OCI-LY7 (cell line): ENCODE measurements at regions not wholly inside any gene's neighbourhood (a gene's known extent, or its start where the extent isn't known, plus 50 kb on each side); places are given as distances from the start of the nearest gene placed in this dataset.

ENCODE experiments used
- BruUV-seq: library from RNA; stranded (reverse); fragments of 400-500 nt; replicated peaks from 2 replicates; lab custom pipeline; 2021; lab: Mats Ljungman, UMichigan
- CTCF ChIA-PET: fragments of 300-600 bp; sonication (Branson Sonifier 250); formaldehyde crosslinking; loops from one replicate; lab custom pipeline; 2022; ENCODE audit warnings: antibody characterized with exemption; ENCODE audit not compliant: unreplicated experiment; lab: Charles Lee
- POLR2A ChIA-PET: fragments of 300-600 bp; sonication (Branson Sonifier 250); formaldehyde crosslinking; loops from one replicate; lab custom pipeline; 2022; ENCODE audit warnings: antibody characterized with exemption; lab: Charles Lee
- DNase-seq: peaks from one replicate; pipeline ENCODE4 v3.0.0-alpha.2; 2015; ENCODE audit warnings: low spot score
- H2AFZ ChIP-seq: fragments of 200-600 bp; sonication (generic), shearing (Covaris generic); 2 replicates; pipeline ENCODE4 v1.6.1; 2014; ENCODE audit warnings: mild to moderate bottlenecking, antibody characterized with exemption, low read length, moderate library complexity
- H3K27ac ChIP-seq: fragments of 200-600 bp; sonication (generic); 2 replicates; pipeline ENCODE4 v1.5.1; 2014; ENCODE audit warnings: mixed run types, low read depth, mild to moderate bottlenecking, moderate library complexity, low read length, inconsistent platforms; ENCODE audit not compliant: poor library complexity, severe bottlenecking
- H3K36me3 ChIP-seq: fragments of 200-600 bp; sonication (generic); 2 replicates; pipeline ENCODE4 v1.6.1; 2014; ENCODE audit warnings: mild to moderate bottlenecking, antibody characterized with exemption, low read length, moderate library complexity, mixed read lengths; ENCODE audit not compliant: insufficient read depth
- H3K4me1 ChIP-seq: fragments of 200-600 bp; sonication (generic); 2 replicates; pipeline ENCODE4 v1.5.1; 2014; ENCODE audit warnings: mild to moderate bottlenecking, low read length; ENCODE audit not compliant: insufficient read depth, poor library complexity, severe bottlenecking
- H3K4me2 ChIP-seq: fragments of 200-600 bp; sonication (generic); 2 replicates; pipeline ENCODE4 v1.6.1; 2014; ENCODE audit warnings: mild to moderate bottlenecking, low read length
- H3K4me3 ChIP-seq: fragments of 200-600 bp; sonication (generic); 2 replicates; pipeline ENCODE4 v1.5.1; 2014; ENCODE audit warnings: mild to moderate bottlenecking, low read depth, low read length; ENCODE audit not compliant: poor library complexity, severe bottlenecking
- H3K79me2 ChIP-seq: fragments of 200-600 bp; sonication (generic); 2 replicates; pipeline ENCODE4 v1.6.1; 2016; ENCODE audit warnings: low read depth, mild to moderate bottlenecking, low read length, moderate library complexity, mixed read lengths; ENCODE audit not compliant: insufficient read depth
- H3K9me2 ChIP-seq: fragments of 200-600 bp; sonication (generic); 2 replicates; pipeline ENCODE4 v1.6.1; 2016; ENCODE audit warnings: mild to moderate bottlenecking, low read length, mixed read lengths; ENCODE audit not compliant: insufficient read depth
- H3K9me3 ChIP-seq: fragments of 200-600 bp; sonication (generic); 2 replicates; pipeline ENCODE4 v1.6.1; 2014; ENCODE audit warnings: mild to moderate bottlenecking, mixed run types, low read length, mixed read lengths
- H4K20me1 ChIP-seq: fragments of 200-600 bp; sonication (generic); 2 replicates; pipeline ENCODE4 v1.6.1; 2014; ENCODE audit warnings: mild to moderate bottlenecking, antibody characterized with exemption, low read length, moderate library complexity, mixed read lengths; ENCODE audit not compliant: insufficient read depth
- CTCF ChIP-seq: fragments of 200-600 bp; sonication (generic); conservative IDR thresholded peaks from 2 replicates; pipeline ENCODE4 v1.5.1; 2014; ENCODE audit warnings: mild to moderate bottlenecking, antibody characterized with exemption, low read length, moderate library complexity, mixed read lengths
- EZH2phosphoT487 ChIP-seq: fragments of 200-600 bp; sonication (generic); IDR thresholded peaks from 2 replicates; pipeline ENCODE4 v1.6.1; 2018; ENCODE audit warnings: low read depth, borderline replicate concordance, mild to moderate bottlenecking, mixed run types, antibody characterized with exemption, low read length, moderate library complexity, mixed read lengths
- intact Hi-C: fragments of 100-400 bp; cut with micrococcal nuclease; formaldehyde crosslinking; loops from one replicate; pipeline ENCODE4 v1.10.0; 2022; ENCODE audit not compliant: unreplicated experiment

- no peak overlapping the region for H3K27ac ChIP-seq
- CTCF ChIA-PET = no interaction called here
- TF ChIP-seq CTCF = no peak
- TF ChIP-seq EZH2phosphoT487 = no peak
- H2AFZ ChIP-seq = no peak overlapping the region
- no peaks in the 10 kb centered on the region for H3K79me2 ChIP-seq
- H4K20me1 ChIP-seq = no peaks in the 10 kb centered on the region
- no peak overlapping the region for H3K4me2 ChIP-seq
- intact Hi-C loops = no loop called here
- no peaks in the 10 kb centered on the region for H3K4me1 ChIP-seq
- POLR2A ChIA-PET = no interaction called here
- no peak for DNase-seq
- no TSS peak for BruUV-seq
- no peaks in the 10 kb centered on the region for H3K9me2 ChIP-seq
- H3K9me3 ChIP-seq = no peaks in the 10 kb centered on the region
- no peaks in the 10 kb centered on the region for H3K36me3 ChIP-seq
- H3K4me3 ChIP-seq = no peak overlapping the region
Observed at GRCh38 chr1:232105561-232105960, 479.0 kb downstream of the DISC1 start.

GRCh38 chr1:232101231-232101630, 474.6 kb downstream of the DISC1 start:
- ChIA-PET CTCF (no interaction called here), POLR2A (interaction anchor here (0.7 kb wide), 1 partner anchor 200 kb away, joined by 3 read pairs; no protein-coding TSS in a partner anchor)

More at GRCh38 chr1:232101231-232101630, 474.6 kb downstream of the DISC1 start:
- Histone ChIP-seq H3K9me2 (no peaks in the 10 kb centered on the region), H3K9me3 (no peaks in the 10 kb centered on the region), H3K79me2 (no peaks in the 10 kb centered on the region), H2AFZ (no peak overlapping the region), H3K36me3 (no peaks in the 10 kb centered on the region), H3K4me2 (no peak overlapping the region), H4K20me1 (no peaks in the 10 kb centered on the region), H3K27ac (no peak overlapping the region), H3K4me1 (no peaks in the 10 kb centered on the region), H3K4me3 (no peak overlapping the region)
- no peak for TF ChIP-seq CTCF
- no peak for TF ChIP-seq EZH2phosphoT487
- no TSS peak for BruUV-seq
- intact Hi-C loops = no loop called here
- DNase-seq = no peak
